ENCODE measurements at regions not wholly inside any gene's neighbourhood (a gene's known extent, or its start where the extent isn't known, plus 50 kb on each side); places are given as distances from the start of the nearest gene placed in this dataset.

DNA sequence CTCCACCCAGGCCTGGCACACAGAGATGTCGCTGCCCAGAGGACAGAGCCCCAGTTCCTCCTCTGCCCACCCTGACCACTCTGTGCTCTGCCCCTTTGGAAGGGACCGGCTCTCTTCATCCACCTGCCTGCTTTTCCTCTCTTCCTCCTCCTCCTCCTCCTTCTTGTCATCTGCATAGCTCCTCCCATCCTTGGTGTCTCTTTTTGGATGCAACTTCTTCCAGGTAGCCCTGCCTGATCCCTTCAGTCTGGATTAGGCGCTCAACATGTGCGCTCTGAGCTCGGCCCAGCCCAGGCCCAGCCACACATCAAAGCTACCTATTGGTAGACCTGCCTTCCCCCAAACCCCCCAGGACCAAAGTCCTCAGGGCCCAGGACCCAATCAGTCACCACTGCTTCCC is 52.6 kb upstream of the RXRA start:
- DNase-seq (ENCODE audit: low spot score) = no peak

DNA sequence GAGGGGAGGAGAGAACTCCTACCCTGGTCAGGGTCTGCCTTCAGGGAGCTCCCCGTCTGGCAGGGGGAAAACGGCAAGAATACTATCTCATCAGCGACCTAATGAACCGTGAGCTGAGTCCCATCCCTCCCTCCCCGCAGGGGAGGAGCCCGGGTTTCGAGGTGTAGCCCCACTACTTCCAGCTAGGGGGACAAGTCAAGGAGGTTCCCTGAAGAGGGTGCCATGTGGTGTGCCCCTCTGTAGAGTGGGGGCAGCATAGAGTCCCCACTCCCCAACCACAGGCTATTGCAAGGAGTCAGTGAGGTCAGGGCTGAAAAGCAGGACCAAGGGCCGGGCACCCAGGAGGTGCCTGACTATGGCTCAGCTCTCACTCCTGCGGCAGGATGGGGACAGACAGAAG is 50.9 kb upstream of the RXRA start:
- no peak for DNase-seq (ENCODE audit: low spot score)

DNA sequence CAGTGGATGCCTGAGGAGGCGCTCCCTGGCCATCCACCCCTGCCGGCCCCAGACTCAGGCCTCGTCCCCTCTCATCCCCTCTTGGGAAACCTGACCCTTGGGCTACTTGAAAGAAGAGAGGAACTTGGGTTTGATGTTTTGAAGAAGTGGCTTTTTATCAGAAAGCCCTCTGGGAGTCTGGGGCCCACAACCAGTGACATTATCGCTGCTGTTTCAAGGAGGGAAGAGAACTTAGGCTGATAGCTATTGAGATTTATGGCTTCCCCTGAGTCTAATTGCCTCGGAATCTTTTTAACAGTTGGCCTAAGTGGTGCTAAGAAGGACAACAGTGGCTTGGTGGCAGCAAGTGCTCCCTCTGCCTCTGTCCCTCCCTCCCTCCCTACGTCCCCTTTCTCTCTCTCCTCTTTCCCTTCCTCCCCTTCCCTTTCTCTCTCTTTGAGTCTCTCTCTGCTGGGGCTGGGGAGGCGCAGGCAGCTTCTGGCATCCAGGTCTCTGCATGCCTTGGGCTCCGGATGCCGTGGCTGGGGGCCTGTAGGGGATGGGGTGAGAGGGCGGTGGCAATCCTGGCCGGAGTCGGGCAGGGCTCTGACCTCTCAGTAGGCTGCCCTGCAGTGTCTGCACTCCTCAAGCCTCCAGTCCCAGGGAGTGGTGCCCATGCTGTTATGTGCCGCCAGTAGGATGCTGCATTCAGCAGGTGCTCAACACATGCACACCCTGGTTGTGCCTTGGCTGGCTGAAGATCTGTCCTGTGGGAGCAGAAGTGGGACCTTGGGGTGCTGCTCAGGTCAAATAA is 49.6 kb upstream of the RXRA start:
- no peak for DNase-seq (ENCODE audit: low spot score)
